Neural progenitor cell (in vitro differentiated cells): ENCODE measurements at regions not wholly inside any gene's neighbourhood (a gene's known extent, or its start where the extent isn't known, plus 50 kb on each side); places are given as distances from the start of the nearest gene placed in this dataset.

Experiments used
- DNase-seq: peaks from one replicate; pipeline ENCODE4 v3.0.0-alpha.2; 2016; ENCODE audit warnings: low spot score
- H2AFZ ChIP-seq: fragments of 200-600 bp; sonication (generic); replicated peaks from 2 replicates; pipeline ENCODE4 v1.6.1; 2016; ENCODE audit warnings: antibody characterized with exemption
- H3F3A ChIP-seq: fragments of 200-600 bp; sonication (generic); 2 replicates; pipeline ENCODE4 v1.6.1; 2016; ENCODE audit warnings: antibody characterized with exemption, low read depth
- H3K27ac ChIP-seq: fragments of 200-600 bp; sonication (generic); 2 replicates; pipeline ENCODE4 v1.5.1; 2016; ENCODE audit warnings: mild to moderate bottlenecking
- H3K27me3 ChIP-seq: fragments of 200-600 bp; sonication (generic); 2 replicates; pipeline ENCODE4 v1.6.1; 2016; ENCODE audit warnings: mild to moderate bottlenecking, moderate library complexity
- H3K36me3 ChIP-seq: fragments of 200-600 bp; sonication (generic); 2 replicates; pipeline ENCODE4 v1.5.1; 2016
- H3K4me1 ChIP-seq: fragments of 200-600 bp; sonication (generic); 2 replicates; pipeline ENCODE4 v1.6.1; 2016; ENCODE audit warnings: mixed run types
- H3K4me2 ChIP-seq: fragments of 200-600 bp; sonication (generic); 2 replicates; pipeline ENCODE4 v1.6.1; 2016
- H3K4me3 ChIP-seq: fragments of 200-600 bp; sonication (generic); 2 replicates; pipeline ENCODE4 v1.5.1; 2016
- H3K79me2 ChIP-seq: fragments of 200-600 bp; sonication (generic); 2 replicates; pipeline ENCODE4 v1.6.1; 2016; ENCODE audit warnings: low read depth
- H3K9ac ChIP-seq: fragments of 200-600 bp; sonication (generic); 2 replicates; pipeline ENCODE4 v1.6.1; 2016
- H3K9me3 ChIP-seq: fragments of 200-600 bp; sonication (generic); 2 replicates; pipeline ENCODE4 v1.5.1; 2016; ENCODE audit warnings: low read depth
- H4K20me1 ChIP-seq: fragments of 200-600 bp; sonication (generic); 2 replicates; pipeline ENCODE4 v1.6.1; 2016; ENCODE audit warnings: low read depth
- H3K27ac Mint-ChIP-seq: 3 replicates; pipeline ENCODE4 v1.8.0; 2021; ENCODE audit warnings: mixed read lengths
- H3K27me3 Mint-ChIP-seq: 2 replicates; pipeline ENCODE4 v1.8.0; 2022; ENCODE audit warnings: low read depth, mild to moderate bottlenecking, inconsistent platforms, moderate library complexity, mixed read lengths; ENCODE audit not compliant: insufficient read depth
- H3K36me3 Mint-ChIP-seq: 3 replicates; pipeline ENCODE4 v1.8.0; 2021; ENCODE audit warnings: mixed read lengths
- H3K4me1 Mint-ChIP-seq: 3 replicates; pipeline ENCODE4 v1.8.0; 2021; ENCODE audit warnings: mixed read lengths
- H3K4me3 Mint-ChIP-seq: 3 replicates; pipeline ENCODE4 v1.8.0; 2021; ENCODE audit warnings: mild to moderate bottlenecking, moderate library complexity, mixed read lengths
- H3K9me3 Mint-ChIP-seq: 3 replicates; pipeline ENCODE4 v1.8.0; 2020; ENCODE audit warnings: mixed read lengths
- EZH2 ChIP-seq: fragments of 200-600 bp; sonication (generic); IDR thresholded peaks from 2 replicates; pipeline ENCODE4 v1.6.1; 2017; ENCODE audit warnings: antibody characterized with exemption, mild to moderate bottlenecking, moderate library complexity
- EZH2phosphoT487 ChIP-seq: fragments of 200-600 bp; sonication (generic); IDR thresholded peaks from 2 replicates; pipeline ENCODE4 v1.6.1; 2017; ENCODE audit warnings: antibody characterized with exemption
- TF ChIP-seq, protein P1 (sequence below): fragments of 200-600 bp; sonication (generic); IDR thresholded peaks from 2 replicates; pipeline ENCODE4 v1.5.1; 2017; ENCODE audit warnings: antibody characterized with exemption, mild to moderate bottlenecking

DNA sequence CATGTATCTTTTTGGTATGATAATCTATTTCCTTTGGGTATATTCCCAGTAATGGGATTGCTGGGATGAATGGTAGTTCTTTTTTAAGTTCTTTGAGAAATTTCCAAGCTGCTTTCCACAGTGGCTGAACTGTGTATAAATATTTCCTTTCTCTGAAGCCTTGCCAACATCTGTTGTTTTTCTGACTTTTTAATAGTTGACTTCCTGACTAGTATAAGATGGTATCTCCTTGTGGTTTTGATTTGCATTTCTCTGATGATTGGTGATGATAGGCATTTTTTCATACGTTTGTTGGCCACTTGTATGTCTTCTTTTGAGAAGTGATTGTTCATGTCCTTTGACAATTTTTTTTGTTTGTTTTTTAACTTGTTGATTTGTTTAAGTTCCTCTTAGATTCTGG lies 61.6 kb upstream of the PCDH17 start:
- H3K9ac ChIP-seq: no peak overlapping the region
- no peaks in the 10 kb centered on the region for H3K27me3 ChIP-seq

More for the DNA sequence above, 61.6 kb upstream of the PCDH17 start:
- Histone ChIP-seq H3K4me3 (no peak overlapping the region), H3K4me1 (no peaks in the 10 kb centered on the region), H3K27ac (no peak overlapping the region), H3K4me2 (no peak overlapping the region), H2AFZ (no peak overlapping the region), H3F3A (no peaks in the 10 kb centered on the region), H4K20me1 (no peaks in the 10 kb centered on the region), H3K36me3 (no peaks in the 10 kb centered on the region), H3K79me2 (no peaks in the 10 kb centered on the region), H3K9me3 (no peaks in the 10 kb centered on the region)
- DNase-seq: no peak
- Mint-ChIP-seq H3K4me1 (no peaks in the 10 kb centered on the region), H3K36me3 (no peaks in the 10 kb centered on the region), H3K9me3 (peaks cover 3% of the 10 kb centered on the region), H3K27ac (no peak overlapping the region), H3K27me3 (no peaks in the 10 kb centered on the region), H3K4me3 (no peak overlapping the region)
- TF ChIP-seq, protein P1, sequence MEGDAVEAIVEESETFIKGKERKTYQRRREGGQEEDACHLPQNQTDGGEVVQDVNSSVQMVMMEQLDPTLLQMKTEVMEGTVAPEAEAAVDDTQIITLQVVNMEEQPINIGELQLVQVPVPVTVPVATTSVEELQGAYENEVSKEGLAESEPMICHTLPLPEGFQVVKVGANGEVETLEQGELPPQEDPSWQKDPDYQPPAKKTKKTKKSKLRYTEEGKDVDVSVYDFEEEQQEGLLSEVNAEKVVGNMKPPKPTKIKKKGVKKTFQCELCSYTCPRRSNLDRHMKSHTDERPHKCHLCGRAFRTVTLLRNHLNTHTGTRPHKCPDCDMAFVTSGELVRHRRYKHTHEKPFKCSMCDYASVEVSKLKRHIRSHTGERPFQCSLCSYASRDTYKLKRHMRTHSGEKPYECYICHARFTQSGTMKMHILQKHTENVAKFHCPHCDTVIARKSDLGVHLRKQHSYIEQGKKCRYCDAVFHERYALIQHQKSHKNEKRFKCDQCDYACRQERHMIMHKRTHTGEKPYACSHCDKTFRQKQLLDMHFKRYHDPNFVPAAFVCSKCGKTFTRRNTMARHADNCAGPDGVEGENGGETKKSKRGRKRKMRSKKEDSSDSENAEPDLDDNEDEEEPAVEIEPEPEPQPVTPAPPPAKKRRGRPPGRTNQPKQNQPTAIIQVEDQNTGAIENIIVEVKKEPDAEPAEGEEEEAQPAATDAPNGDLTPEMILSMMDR: no peak
- TF ChIP-seq EZH2: no peak
- TF ChIP-seq EZH2phosphoT487: no peak
